NCI-H2196 treated with DMSO at 0.1 percent for 48 hours (cell line): ENCODE measurements at regions not wholly inside any gene's neighbourhood (a gene's known extent, or its start where the extent isn't known, plus 50 kb on each side); places are given as distances from the start of the nearest gene placed in this dataset.
"Not testable (repeated sequence)": the region's sequence is repeated elsewhere in the genome, so short reads cannot be mapped to it uniquely, and the experiment has no call there.

Experiments used
- DNase-seq: peaks from one replicate; lab custom pipeline; 2025; ENCODE audit not compliant: unreplicated experiment; lab: John Stamatoyannopoulos, UW

DNA sequence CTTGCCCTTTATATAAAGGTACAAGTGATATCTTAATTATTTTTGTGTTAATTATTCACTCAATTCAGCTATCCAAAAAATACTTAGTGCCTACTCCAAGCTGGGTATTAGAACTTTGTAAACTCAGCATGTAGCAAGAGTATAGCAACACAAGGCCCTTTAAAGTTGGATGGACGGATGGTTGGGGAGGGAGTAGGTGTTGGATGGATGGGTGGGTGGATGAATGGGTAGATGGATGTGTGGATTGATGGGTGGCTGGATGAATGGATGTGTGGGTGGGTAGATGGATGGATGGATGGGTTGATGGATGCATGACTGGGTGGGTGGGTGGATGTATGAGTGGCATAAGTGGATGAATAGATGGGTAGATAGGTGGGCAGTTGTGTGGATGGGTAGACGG is 211.5 kb downstream of the BANP start:
- DNase-seq = not testable (repeated sequence)

DNA sequence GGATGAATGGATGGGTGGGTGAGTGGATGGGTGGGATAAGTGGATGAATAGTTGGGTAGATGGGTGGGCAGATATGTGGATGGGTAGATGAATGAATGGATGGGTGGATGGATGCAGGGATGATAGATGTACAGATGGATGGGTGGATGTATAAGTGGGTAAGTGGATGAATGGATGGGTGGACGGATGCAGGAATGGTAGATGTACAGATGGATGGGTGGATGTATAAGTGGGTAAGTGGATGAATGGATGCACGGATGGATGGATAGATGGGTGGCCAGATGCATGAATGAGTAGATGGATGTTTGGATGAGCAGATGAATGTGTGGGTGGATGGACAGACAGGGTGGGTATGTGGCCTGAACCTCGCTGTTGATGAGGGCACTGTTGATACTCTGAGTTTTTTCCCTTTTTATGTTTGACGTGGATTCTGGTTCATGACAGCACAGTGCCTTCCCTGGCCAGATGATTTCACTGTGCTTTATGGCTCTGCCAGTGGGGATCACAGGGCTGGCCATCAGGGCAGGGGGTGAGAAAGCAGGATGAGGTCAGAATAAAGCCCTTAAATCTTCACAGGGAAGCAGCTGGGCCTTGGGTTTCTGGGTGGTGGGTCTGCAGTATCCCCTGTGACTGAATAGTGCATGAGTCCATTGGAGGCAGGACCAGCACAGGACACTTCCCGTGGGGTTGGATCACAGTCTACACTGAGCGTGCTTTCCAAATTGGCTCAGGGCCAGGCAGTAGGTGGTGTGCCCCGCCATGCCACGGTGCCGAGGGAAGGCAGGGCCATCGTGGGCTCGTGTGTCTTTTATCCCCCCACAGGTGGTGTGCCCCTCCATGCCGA is 213.2 kb downstream of the BANP start:
- not testable (repeated sequence) for DNase-seq

DNA sequence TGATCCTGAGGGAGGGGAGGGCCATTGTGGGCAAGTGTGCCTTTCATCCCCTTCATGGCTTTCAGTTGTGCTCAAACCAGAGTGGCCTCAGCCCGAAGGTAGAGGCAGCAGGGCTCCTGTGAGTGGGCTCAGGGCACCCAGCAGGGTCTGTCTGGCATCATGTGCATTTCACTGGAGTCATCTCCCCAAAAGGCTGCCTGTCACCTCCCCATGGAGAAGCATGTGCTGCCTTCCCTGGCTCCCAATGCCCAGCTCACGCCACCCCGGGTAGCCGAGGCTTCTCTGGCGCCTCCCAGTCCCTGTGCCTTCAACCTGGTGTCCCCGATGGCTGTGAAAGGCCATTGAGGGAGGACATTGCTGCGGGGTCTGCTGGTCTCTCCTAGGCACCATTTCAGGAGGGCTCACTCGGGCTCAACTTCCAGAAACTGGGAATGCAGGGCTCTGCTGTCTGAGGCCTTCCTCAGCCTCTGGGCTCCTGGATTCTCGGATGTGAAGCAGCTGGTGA is 213.9 kb downstream of the BANP start:
- not testable (repeated sequence) for DNase-seq

DNA sequence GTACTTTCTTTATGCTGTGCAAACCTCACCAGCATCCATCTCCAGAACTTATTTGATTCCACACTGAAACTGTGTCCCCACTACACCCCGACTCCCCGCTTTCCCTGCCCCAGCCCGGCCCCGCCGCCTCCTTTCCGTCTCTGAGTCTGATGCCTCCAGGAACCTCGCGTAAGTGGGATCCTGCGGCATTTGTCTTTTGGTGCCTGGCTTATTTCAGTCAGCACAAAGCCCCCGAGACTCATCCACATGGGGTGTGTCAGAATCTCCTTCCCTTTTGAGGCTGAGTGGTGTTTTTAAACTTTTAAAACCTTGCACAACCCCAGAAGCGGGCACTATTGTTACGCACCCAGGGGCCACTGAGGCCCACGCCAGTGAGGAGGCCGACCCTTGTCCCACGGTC is 214.4 kb downstream of the BANP start:
- not testable (repeated sequence) for DNase-seq

DNA sequence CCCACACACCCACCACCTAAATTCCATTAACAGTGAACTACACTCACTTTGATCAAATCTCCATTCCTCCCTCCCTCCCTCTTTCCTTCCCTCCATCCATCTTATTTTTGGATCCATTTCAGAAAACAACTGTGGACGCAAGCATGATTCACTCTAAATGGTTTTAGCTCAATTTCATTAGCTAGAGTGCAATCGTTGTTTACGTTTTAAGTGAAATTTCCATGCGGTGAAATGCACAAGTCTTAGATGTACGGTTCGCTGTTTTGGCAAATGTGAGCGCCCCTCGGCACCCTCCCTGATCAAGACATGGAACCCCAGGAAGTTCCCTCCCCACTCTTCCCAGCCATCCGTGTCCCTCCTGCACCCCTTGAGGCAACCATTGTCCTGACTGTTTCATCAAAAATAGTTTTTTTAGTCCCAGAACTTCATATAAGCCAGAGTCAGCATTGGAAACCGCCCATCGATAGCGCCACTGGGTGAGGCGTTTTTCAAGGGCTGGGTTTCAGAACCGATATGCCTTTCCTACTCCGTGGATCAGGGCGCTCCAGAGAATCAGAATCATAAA is 215.1 kb downstream of the BANP start:
- DNase-seq = not testable (repeated sequence)

DNA sequence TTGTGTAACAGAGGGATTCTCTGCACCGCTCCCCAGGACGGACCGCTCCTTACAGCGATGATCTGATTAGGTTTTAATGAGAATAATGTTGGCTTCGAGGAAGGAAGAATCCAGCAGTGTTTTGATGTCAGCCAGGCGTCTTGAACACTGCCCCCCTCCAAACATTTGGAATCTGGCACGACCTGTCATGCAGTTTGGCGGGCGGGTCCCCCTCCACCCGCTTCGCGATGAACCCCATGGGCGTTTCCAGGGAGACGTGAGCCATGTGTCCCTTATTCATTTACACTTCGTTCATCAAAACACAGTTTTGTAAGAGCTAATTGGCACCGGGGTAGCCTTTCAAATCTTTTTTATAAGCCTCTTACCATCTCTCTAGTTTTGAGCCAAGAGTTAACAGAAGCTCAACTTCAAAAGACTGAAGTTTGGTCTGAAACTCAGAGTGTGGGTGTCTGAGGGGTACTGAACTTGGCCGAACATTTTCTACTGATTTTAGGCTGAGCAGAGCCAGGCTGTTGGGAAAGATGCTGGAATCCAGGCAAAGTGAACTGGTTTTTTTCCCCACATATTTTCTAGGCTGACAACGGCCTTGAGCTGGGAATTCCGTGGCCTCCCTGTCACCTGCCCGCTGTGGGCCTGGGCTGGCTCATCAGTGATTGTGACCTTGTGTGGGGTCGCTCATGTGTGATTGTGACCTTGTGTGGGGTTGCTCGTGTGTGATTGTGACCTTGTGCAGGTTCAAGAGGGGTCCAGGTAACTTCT is 214.8 kb upstream of the ZNF469 start:
- DNase-seq = not testable (repeated sequence)

DNA sequence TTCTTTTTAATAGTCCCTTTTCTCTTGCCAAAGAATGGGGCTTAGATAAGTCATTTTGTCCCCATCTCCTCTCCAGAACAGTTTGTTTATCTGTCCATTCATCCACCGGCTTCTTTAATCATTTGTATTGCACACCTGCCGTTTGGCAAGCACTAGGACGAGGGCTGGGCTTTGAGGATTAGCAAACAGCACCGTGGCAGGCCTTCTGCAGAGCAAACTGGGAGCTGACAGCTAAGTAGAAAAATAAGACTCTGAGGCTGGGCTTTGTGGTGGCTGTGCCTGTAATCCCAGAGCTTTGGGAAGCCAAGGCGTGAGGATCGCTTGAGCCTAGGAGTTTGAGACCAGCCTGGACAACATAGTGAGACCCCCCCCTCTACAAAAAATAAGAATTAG is 214.2 kb upstream of the ZNF469 start:
- peak; percentile 1 for DNase-seq

DNA sequence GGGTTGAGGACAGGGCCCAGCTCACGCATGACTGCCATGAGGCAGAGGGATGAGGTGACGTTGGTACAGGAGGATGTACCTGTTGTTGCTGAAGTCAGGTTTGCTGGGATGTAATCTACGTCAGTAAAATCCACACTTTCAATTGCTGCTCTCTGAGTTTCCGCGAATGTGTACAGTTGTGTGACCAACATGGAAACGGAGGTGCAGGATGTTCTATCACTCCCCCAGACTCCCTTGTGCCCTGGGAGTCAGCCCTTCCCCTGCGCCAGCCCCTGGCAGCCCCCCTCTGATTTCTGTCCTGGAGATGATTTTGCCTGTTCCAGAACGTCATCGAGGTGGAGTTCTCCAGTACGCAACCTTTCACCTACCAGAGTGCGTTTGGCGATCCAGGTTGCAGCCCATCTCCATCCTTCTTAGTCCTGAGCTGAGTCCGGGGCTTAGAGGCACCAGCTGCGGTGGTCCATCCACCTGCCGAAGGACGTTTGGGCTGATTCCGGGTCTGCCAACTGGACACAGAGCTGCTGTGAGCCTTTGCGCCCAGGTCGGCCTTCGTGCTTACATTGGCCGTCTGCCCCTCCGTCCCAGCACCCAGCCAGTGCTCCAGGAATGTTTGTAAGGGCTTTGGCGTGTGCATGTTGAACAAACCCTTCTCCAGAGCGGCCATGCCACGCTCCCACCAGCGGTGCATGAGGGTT is 213.5 kb upstream of the ZNF469 start:
- not testable (repeated sequence) for DNase-seq

DNA sequence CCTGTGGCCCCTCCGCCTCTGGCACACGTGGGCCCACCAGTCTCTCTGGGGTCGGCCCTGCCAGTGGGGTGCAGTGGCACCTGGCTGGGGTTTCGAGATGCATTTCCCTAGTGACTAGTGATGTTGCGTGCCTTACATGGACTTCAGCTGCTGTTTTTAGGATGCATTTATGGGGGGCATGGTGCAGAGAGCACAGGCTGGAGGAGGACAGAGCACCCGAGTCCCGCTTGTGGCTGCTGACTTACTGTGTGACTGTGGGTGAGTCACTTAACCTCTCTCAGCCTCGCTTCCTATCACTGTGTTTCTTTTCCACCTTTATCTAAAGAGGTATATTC is 213.0 kb upstream of the ZNF469 start:
- not testable (repeated sequence) for DNase-seq

DNA sequence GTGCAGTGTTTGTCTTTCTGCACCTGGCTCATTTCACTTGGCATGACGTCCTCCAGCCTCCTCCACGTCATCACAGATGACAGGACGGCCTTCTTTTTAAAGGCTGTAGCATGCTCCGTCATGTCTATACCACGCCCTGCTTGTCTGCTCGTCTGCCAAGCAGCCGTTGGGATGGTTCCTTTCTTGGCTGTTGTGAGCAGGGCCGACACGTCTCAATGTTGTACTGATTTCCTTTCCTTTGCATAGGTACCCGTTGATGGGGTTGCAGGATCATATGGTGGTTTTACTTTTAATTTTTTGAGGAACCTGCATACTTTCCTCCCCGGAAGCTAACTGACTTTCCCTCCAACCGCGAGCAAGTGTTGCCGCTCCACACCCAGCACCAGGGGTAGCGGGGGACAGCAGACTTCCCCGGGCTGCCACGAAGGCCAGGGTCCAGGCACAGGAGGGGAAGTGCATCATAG is 212.2 kb upstream of the ZNF469 start:
- no peak for DNase-seq

DNA sequence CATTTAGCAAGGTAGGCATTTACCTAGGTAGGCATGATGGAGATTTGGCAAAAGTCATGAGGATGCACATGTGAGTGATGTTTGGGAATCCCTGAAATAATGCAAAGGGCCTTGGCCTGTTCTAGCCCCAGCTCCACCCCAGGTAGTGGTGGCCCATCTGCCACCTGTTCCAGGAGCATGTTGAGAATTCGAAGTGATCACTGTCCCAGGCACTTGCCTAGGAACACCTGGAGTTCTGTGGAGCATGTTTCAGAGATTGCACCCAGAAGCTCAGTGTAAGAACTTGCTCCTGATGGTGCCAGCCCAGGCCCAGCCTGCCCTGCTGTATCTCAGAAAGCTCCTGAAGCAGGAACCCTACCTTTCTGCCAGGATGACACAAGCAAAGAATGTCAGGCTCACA is 211.6 kb upstream of the ZNF469 start:
- not testable (repeated sequence) for DNase-seq

DNA sequence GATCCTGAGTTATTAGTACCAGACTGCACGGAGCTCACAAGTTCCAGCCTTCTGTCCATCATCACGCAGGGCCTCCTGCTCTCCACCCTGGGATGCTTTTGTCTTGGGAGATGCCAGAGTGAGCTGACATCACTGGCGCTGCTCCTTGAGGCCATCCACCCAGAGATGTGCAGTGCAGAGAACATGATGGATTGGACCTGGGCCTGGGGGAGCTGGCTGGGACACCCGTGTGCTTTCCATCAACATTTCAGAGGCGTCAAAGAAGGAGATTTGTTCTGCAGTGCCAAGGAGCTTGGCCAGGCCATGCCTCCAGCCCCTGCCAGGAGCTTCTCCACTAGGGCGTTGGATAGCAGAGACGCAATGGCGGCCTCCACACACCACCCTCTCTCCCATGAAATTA is 206.6 kb upstream of the ZNF469 start:
- DNase-seq = not testable (repeated sequence)

DNA sequence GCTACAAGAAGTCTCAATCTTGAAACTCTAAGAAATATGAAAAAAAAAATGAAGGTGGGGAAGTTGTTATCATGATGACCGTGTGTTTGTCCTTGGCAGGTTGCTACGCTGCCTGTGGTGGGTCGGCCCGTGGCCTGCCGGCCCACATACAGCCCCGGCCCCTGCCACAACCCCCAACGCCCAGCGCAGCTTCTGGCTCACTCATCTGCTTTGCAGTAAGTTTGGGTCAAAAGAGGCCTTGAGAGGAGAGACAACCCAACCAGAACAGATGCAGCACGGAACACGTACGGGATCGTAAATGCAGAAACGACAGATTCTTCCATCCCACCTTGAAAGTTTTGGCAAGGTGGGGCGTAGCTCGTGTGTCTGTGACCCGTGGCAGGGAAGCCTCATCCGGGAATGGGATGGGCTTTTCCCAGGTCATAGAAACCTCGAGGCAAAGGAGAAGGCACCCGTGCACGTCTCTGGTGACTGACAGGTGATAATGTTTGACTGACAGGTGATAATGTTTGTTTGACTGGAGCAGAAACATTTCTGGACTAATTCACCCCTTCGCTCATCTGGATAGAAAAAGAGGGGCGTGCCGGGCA is 206.1 kb upstream of the ZNF469 start:
- not testable (repeated sequence) for DNase-seq

DNA sequence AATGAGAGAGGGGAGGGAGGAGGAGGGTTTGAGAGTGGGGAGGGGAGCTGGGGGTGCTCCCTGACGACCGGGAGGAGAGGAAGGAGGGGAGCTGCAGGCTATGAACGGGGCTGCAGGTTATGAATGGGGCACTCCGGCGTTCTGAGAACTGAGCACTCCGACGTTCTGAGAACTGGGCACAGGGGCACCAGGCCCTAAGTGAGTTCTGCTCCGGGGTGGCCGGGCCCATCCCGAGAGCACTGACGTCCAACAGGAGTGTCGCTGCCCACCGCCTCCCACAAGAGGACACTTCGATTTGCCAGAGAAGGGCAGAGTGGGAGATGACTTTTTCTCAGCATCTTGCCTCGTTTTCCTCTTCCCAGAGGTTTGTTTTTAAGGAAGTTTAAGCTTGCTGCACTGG is 204.5 kb upstream of the ZNF469 start:
- DNase-seq = not testable (repeated sequence)

DNA sequence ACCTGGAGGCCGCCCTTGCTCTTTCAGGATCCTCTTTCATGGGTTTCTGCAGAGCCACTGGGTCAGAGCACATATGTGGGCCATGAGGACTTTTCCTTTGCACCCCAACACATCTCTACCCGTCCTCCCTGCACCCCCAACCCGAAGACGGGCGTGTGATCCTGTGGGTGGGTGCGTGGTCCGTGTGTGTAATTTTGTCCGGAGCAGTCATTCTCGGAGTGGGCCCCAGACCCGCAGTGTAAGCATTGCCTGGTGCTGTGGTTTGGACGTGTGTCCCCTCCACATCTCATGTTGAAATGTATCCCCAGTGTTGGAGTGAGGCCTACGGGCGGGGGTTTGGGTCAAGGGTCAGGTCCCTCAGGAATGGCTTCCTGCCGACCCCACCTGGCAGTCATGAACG is 203.9 kb upstream of the ZNF469 start:
- DNase-seq = not testable (repeated sequence)

DNA sequence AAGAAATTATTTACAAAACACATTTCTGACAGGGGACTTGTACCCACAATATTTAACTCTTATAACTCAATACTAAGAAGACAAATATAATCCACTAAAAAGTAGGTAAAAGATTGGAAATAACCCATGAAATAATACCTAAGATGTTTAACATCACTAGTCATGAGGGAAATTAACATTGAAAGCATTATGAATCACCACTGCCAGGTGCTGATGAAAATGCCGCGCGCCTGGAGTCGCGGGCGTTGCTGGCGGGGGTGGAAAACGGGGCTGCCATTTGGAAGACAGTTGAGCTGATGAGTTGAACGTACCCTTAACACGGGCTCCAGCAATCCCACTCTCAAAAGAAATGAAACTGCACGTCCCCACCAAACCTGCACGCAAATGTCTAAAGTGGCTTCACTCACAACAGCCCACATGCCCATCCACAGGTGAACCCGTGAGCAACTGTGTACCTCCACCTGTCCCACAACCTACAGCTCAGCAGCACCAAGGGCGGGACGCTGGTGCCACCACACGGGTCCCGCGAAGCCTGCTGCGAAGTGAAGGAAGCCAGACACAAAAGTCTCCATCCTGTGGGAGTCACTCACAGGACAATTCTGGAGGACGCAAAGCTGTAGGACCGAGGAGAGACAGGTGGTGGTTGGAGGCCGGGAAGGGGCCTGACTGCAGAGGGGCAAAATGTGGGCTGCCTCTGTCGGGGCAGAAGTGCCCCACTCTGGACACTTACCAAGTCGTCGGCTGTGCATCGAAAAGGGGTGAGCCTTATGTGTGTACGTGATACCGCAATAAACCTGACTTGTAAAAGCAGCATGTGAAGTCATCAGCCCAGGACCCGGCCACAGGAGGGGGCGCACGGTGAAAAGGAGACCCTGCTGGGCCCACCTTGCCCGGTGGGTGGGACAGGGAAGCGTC is 199.5 kb upstream of the ZNF469 start:
- not testable (repeated sequence) for DNase-seq

DNA sequence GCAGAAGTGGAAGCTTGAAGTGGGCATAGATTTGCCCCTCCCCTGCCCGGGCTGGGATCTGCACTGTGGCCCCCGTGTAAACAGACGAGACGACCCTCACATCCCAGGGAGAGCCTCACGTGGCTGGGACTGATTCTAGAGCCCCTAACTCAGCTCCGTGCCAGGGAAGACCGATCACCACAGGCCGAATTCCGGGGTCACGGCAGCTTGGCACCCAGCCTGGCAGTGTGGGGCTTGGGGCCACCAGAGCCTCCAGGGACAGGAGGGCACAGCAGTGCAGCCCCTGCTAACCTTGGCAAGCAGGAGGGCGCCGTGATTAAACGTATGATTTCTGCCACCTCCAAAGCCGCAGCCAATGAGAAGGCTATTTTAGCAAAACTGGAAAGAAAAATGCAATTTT is 198.7 kb upstream of the ZNF469 start:
- DNase-seq = not testable (repeated sequence)

DNA sequence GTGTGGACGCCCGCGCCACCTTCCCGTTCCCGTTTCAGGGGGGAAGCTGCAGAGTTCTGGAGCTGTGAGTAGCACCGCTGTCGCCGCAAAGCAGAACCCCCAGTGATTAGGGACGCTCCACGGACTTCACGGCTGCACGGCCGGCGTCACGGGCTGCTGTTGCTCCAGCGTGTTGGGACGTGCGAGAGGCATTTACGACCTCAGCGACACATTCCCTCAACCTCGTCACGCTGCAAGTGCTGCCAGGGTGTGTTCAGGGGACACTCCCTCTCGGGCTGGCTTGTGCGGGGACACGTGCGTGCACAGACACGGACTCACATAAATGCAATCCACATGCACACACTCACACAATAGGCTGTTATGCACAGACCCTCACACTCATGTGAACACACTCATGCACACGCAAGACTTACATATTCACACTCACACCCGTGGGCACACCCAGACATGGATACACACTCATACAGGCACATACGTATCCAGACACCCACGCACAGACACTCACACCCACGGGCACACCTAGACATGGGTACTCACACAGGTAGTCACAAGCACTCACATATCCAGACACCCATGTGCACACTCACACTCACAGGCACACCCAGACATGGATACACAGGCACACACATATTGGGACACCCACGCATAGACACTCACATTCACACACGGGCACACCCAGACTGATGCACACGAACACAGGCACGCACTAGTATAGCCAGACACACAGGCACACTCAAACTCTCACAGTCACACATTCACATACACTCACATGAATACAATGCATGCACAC is 198.0 kb upstream of the ZNF469 start:
- DNase-seq = not testable (repeated sequence)

DNA sequence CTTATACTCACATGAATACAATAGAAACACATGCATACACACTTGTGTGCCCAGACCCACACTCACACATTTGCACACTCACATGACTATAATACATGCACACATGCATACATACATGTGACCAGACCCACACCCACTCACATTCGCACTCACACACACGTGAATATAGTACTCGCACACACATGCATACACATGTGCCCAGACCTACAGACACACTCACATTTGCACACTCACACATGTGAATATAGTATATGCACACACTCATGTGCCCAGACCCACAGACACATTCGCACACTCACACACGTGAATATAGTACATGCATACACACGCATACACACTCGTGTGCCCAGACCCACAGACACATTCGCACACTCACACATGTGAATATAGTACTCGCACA is 197.4 kb upstream of the ZNF469 start:
- not testable (repeated sequence) for DNase-seq
